Gastroesophageal sphincter (tissue), 3 donors: ENCODE measurements at regions not wholly inside any gene's neighbourhood (a gene's known extent, or its start where the extent isn't known, plus 50 kb on each side); places are given as distances from the start of the nearest gene placed in this dataset.

ENCODE experiments used
- POLR2AphosphoS5 ChIP-seq: sonication (generic); formaldehyde crosslinking; IDR thresholded peaks from one replicate; pipeline ENCODE4 v1.6.1; 2017; ENCODE audit warnings: antibody characterized with exemption
- TF ChIP-seq, protein P1 (sequence below), 4 experiments: fragments of 200-600 bp in 2 of 4; fragments of 450-650 bp in 2 of 4; sonication (generic) in 1 of 4; IDR thresholded peaks; one replicate each; pipeline ENCODE4 v1.5.1; 2017 to 2019; ENCODE audit warnings: antibody characterized with exemption in 4 of 4, mild to moderate bottlenecking in 2 of 4, moderate library complexity in 2 of 4

DNA sequence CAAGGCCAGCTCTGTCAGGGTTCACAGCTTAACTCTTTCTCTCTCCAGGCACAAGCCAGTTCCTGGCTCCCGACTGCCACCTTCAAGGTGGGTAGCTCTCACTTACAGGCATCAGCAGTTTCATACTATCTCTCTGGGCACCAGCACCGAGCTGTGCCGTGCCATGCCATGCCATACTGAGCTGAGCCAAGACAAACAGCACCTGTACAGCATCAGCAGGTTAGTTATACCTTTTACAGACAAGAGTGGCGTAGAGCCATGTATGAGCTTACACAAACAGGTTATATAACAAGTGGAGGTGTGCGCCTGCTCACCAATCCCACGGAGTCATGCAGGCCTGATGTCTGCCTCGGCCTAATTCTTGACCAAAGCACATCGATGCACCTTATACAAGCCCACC, 1098.7 kb downstream of the AACS start:
- TF ChIP-seq POLR2AphosphoS5: no peak
- TF ChIP-seq, protein P1, sequence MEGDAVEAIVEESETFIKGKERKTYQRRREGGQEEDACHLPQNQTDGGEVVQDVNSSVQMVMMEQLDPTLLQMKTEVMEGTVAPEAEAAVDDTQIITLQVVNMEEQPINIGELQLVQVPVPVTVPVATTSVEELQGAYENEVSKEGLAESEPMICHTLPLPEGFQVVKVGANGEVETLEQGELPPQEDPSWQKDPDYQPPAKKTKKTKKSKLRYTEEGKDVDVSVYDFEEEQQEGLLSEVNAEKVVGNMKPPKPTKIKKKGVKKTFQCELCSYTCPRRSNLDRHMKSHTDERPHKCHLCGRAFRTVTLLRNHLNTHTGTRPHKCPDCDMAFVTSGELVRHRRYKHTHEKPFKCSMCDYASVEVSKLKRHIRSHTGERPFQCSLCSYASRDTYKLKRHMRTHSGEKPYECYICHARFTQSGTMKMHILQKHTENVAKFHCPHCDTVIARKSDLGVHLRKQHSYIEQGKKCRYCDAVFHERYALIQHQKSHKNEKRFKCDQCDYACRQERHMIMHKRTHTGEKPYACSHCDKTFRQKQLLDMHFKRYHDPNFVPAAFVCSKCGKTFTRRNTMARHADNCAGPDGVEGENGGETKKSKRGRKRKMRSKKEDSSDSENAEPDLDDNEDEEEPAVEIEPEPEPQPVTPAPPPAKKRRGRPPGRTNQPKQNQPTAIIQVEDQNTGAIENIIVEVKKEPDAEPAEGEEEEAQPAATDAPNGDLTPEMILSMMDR (IDR thresholded peaks at IDR 0.05): no peak
